ENCODE measurements at regions not wholly inside any gene's neighbourhood (a gene's known extent, or its start where the extent isn't known, plus 50 kb on each side); places are given as distances from the start of the nearest gene placed in this dataset.

GRCh38 chr6:137808836-137809315 is 58.2 kb upstream of the TNFAIP3 start:
- TF ChIP-seq CTCF (IDR thresholded peaks at IDR 0.05) = no peak
- TF ChIP-seq POLR2AphosphoS5 (IDR thresholded peaks at IDR 0.05; ENCODE audit: low read depth, low read length) = no peak
- no peak for TF ChIP-seq SIN3A (IDR thresholded peaks at IDR 0.05; ENCODE audit: borderline replicate concordance, insufficient read depth, low read depth, low read length)
- TF ChIP-seq REST (IDR thresholded peaks at IDR 0.05; ENCODE audit: insufficient read depth in 1 of 2, low read depth in 2 of 2, low read length in 1 of 2) = no peak
- TF ChIP-seq TCF7L2 (IDR thresholded peaks at IDR 0.05; ENCODE audit: low read depth, low read length) = no peak

Data from Panc1 (cell line).